ENCODE measurements at regions not wholly inside any gene's neighbourhood (a gene's known extent, or its start where the extent isn't known, plus 50 kb on each side); places are given as distances from the start of the nearest gene placed in this dataset.

- no peak for TF ChIP-seq CTCF (IDR thresholded peaks at IDR 0.05)
- TF ChIP-seq POLR2A (IDR thresholded peaks at IDR 0.05), result no peak
- no peak for TF ChIP-seq POLR2AphosphoS5 (IDR thresholded peaks at IDR 0.05)
- TF ChIP-seq EP300 (IDR thresholded peaks at IDR 0.05), result no peak
Observed at GRCh38 chr5:2066373-2066772, 183.6 kb upstream of the IRX4 start.
